NCI-H460 (cell line): ENCODE measurements at regions not wholly inside any gene's neighbourhood (a gene's known extent, or its start where the extent isn't known, plus 50 kb on each side); places are given as distances from the start of the nearest gene placed in this dataset.
"Not testable (repeated sequence)": the region's sequence is repeated elsewhere in the genome, so short reads cannot be mapped to it uniquely, and the experiment has no call there.

ENCODE experiments used
- DNase-seq: peaks from one replicate; pipeline ENCODE4 v3.0.0-alpha.2; 2016; ENCODE audit warnings: low read depth; ENCODE audit errors: extremely low read depth

DNA sequence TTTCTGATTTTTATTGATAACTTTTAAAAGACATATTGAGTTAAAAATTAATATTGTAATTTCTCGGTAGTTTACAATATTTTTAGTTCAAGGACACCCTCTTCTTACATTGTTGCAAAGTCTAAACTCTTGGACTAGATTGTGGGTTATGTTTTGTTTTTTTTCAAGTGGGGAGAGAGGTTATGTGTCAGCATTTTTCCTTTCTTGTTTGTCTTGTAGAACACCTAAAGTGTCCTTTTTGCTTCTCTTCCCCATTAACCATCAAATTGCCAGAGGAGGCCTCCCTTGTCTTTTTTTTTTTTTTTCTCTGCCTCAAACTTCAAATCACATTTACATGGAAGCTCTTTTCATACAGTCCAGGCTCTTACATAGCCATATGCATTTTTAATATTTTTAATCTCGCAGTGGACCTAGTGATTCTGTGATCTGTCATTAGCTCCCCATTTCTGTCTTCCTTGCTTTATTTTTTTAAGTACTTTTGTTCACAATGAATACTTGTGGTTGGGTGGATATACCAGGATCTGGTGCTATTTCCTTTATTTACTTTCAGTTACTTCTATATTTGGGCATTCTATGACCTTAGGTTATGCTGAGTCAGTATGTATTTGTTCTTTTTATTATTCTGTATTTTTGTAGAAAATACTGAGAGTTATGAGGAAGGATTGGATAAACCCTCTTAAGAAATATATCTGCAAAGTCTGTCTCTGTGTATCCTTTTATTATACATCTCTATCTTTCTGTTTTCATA is 2280.6 kb upstream of the ACO1 start:
- no peak for DNase-seq

DNA sequence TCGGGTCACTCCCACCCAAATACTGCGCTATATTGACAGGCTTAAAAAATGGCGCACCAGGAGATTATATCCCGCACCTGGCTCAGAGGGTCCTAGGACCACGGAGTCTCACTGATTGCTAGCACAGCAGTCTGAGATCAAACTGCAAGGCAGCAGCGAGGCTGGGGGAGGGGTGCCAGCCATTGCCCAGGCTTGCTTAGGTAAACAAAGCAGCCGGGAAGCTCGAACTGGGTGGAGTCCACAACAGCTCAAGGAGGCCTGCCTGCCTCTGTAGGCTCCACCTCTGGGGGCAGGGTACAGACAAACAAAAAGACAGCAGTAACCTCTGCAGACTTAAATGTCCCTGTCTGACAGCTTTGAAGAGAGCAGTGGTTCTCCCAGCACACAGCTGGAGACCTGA is 2277.3 kb upstream of the ACO1 start:
- DNase-seq = not testable (repeated sequence)

DNA sequence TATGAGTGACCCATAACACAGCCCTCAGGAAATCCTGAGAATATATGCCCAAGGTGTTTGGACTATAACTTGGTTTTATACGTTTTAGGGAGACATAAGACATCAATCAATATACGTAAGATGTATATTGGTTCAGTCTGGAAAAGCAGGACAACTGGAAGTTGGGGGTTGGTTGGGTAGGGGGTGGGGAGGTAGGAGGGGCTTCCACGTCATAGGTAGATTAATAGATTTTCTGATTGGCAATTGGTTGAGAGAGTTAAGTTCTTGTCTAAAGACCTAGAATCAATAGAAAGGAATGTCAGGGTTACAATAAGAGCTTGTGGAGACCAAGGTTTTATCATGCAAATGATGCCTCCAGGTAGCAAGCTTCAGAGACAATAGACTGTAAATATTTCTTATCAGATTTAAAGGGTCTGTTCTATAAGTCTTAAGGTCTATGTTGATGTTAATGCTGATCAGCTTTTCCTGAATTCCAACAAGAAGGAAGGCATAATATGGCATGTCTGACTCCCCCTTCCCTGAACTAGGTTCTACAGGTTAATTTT is 2267.7 kb upstream of the ACO1 start:
- no peak for DNase-seq

DNA sequence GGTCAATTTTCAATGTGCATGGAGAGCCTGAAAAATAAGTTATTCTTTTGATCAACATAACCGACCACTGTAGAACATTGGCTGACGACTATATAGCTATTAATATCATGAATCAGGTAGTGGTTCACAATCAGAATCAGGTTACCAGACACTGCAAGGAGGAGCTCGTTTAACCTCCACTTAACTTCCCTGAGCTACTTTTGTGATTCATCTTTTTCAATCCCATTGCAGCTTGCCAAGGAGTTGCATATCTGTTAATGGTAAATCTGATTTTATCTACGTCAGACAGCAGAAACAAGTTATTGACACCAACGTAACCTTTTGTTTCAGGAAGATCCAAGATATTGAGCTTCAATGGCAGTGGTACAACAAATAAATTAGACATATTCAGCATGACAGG is 2263.8 kb upstream of the ACO1 start:
- DNase-seq = no peak

DNA sequence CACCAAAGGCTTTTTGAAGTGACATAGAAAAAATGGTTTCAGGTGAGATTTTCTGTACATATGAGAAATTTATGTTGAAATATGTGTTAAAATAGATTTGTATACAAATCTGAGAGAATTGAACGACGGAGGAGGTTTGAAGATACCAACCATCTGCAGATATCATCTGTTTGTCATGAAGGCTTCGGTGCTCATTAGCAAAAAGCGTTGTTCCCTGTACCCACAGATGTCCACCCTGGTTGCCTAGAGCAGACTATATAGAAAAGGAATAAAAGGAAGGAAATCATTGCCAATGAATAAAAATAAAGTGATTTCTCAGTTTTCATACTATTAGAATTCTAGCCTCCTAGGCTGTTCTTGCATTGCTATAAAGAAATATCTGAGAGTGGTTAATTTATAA is 2262.8 kb upstream of the ACO1 start:
- DNase-seq = no peak

DNA sequence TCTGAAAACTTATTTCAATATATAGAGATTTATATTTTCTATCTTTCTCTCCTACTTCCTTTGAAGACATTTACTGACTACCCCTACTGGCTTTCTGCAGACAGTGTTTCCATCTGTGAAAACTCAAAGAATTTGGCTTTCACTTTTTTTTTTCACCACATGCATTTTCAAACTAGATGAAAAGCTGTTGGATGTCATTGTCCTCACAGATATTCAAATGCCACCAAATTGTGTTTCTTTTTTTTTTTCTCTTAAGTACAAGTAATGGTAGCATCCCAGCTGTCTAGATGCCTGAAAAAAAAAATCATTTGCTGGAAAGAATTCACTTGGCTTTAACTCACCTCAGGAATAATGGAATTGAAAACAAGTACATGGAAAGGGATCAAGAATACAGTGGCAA is 2258.6 kb upstream of the ACO1 start:
- no peak for DNase-seq

DNA sequence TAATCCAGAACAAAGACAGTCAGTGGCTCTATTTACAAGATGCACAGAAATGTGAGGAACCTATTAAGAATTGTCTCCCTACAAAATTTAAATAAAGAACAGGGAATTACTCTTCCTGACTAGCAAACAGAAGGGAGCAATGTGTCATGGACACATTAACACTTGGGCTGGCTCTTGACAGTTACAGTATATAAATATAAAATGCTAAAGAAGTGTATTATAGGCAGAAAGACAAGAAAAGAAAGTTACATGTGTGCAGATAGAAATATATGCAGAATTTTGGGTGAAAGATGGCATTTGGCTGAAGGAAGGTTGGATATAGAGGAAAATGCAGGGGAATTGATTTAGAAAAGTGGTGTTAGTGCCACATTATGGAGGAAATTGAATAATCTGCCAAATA is 2257.1 kb upstream of the ACO1 start:
- no peak for DNase-seq

DNA sequence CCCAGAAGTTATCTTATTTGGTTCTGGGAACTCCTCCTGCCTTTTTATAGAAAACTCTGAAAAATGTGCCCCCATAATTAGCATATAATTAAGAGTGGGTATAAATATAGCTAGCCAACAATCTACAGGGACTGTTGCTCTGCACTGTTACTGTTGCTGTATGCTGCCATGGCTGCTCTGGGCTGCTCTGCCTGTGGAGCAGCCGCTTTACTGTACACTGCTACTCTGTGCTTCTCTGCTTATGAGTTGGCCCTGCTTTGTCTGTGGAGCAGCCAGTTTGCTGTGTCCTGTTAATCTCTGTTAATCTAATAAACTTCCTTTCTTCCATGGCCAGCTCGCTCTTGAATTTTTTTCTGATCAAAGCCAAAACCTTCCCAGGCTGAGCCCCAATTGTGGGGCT is 2244.0 kb upstream of the ACO1 start:
- DNase-seq = no peak

DNA sequence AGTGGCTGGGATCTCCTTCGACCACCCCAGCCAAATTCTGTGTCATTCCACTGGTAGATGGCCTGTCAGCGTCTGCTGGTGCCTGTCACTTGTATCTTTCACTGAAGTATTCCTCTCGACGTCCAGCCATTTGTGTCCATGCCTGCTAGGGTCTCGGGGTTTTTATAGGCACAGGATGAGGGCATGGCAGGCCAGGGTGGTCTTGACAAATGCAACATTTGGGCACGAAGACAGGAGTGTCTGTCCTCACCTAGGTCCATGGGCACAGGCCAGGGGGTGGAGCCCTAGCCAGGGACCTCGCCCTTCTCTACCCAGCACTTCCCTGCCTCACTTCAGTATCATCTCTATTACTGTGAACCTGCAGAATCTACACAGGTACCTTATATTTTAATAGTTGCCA is 2223.9 kb upstream of the ACO1 start:
- no peak for DNase-seq

DNA sequence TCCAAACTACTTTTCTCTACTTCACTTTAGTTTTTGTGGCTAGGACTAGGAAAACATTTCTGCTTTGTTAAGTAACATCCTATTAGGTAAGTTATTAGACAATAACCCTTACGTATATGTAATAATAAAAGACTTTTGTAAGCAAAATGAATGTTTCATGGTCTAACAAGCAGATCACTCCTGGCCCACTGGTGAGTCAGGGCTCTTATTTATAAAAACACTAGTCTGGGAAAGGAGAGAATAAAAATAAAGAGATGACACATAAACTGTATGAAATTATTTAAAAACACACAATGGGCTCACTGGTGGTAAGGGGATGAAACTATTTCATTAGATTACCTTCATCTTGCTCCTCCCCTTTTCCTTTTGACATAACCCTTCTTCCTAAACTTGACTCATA is 2212.2 kb upstream of the ACO1 start:
- DNase-seq = no peak

DNA sequence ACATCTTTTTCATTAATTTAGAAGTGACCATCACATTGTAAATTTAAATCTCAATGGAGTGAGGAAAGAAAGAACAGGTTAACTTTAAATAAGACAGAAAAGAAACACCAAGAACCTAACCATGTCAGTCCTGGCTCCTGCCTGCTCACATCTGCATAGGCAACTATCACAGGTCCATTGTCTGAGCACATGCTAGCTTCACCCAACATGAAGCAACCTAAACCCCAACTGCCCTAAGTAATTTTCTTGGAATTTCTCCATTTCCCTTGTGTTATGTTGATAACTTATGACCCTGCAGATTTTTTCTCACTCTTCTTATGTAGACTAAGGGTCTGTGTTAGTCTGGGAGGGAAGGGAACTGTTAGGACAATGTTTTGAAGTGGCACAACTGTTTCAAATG is 2205.8 kb upstream of the ACO1 start:
- DNase-seq = no peak

DNA sequence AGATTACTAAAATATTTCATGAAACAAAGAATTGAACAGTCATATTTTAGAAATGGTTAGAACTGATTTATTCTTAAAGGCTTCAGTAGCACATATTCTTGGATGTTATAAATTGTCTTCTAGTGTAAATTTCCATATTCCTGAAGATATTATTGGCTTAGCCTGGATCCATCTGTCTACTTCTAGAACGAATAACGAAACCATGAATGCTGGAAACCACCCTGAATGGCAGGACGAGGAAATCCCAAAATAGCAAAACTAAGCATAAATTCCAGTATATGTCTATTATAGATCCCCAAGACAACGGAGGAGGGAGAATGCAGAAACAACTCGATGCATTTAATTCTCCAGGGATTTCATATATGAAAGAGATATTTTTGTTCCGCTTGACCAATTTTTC is 2191.0 kb upstream of the ACO1 start:
- no peak for DNase-seq

DNA sequence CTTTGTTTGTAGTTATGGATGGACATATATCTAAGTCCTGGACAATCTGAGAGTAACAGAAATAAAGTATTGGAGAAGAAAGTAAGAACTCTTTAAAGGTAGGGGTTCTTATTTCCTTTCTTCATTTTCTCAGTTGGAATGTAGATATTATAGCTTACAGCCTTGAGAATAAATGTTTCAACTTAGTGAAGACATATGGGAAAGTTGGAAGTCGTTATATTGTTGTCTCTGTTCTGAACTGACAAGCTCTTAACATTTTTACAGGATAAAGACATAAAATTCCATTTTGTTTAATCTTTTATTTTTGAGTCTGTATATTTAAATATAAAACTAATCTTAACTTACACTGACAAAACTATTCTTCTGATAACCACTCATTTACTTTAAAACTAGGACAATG is 2187.5 kb upstream of the ACO1 start:
- no peak for DNase-seq

DNA sequence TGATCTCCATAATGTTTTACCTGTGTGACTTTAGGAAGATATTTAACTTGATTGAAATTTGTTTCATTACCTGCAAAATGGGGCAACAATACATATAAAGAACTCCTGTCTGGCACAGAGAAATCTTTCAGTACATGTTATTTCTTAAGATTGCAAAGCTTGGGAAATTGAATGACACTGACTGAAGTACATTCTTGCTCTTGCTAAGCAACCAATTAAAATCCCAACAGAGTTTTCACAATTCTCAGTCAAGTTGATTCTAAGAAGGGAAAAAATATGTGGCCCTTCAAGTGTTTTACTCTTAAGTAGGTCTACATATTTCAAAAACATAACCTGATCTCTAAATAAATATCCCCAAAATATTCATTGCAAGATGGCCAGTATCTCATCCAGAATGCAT is 2187.0 kb upstream of the ACO1 start:
- no peak for DNase-seq

DNA sequence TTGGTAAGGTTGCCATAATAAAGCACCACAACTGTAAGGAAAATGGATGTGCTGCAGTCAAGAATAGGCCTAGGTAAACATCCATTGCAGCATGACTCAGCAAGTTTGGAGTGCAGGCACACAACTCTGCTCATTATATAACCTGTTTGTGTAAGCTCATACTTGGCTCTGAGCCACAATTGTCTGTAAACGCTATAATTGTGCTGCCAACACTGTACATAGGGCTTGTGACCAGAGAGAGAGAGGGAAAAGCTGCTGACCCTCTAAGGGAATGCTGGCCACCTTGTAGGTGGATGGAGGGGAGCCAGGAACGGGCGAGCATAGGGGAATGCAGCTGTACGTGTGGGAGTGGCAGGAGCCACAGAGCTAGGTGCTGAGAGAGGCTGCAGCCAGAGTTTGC is 2186.5 kb upstream of the ACO1 start:
- no peak for DNase-seq

DNA sequence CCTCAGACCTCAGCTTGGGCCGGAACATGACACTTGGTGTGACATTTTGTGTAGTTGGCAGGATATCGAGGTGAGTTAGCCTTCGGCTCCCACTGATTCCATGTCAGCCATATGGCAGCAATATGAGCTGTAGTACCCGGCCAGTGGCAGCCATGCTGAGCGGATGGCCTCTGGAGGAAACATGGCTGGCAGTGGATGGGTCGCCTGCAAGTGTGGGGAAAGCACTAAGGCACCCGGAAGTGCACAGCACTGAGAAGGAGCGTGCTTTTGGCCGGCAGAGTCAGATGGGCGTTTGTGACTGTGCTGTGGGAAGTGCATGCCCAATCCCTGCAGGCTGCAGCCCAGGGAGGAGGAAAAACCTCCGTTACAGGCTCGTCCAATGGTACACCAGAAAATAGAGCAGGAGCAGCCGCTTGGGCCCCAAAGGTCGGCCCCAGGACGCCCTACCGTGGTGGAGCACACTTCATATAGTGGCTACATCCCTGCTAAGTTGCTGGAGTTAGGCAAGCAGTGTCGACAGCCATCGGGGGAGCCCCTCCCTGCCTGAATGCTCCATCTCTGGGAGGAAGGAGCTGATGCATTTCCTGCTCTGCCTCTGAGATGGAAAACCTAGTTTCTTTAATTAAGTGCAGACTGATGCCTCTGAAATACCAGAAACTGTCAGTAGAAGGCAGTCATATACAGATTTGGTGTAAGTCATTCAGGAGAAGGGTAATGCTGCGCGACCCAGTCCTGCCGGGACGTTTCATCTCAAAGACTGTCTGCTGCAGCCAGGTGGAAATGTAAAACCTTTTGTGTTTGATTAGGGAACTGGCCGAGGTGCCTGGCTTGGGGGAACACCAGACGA is 2185.8 kb upstream of the ACO1 start:
- no peak for DNase-seq

DNA sequence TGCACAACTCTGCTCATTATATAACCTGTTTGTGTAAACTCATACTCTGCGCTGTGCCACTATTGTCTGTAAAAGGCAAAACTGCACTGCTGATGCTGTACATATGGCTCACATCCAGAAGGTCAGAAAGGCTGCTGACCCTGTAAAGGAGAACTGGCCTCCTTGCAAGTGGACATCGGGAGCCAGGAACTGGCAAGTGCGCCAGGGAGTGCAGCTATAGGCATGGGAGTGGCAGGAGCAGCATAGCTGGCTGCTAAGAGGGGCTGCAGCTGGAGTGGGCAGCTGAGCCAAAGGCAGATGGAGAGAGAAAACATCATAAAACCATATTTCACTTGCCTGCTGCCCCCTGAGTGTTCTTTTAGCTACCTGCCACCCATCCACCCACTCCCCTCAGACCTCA is 2183.4 kb upstream of the ACO1 start:
- no peak for DNase-seq

DNA sequence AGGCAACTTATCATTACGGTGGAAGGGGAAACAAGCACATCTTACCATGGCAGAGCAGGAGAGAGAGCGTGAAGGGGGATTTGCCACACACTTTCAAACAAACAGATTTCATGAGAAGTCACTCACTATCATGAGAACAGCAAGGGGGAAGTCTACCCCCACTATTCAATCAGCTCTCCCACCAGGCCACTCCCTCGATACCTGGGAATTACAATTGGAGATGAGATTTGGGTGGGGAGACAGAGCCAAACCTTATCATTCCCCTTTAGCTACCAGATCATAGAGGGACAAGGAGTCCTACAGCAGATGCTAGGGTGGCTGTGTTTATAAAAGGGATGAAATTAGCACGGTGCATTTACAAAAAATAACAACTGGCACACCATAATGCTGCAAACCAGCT is 2149.4 kb upstream of the ACO1 start:
- DNase-seq = no peak

DNA sequence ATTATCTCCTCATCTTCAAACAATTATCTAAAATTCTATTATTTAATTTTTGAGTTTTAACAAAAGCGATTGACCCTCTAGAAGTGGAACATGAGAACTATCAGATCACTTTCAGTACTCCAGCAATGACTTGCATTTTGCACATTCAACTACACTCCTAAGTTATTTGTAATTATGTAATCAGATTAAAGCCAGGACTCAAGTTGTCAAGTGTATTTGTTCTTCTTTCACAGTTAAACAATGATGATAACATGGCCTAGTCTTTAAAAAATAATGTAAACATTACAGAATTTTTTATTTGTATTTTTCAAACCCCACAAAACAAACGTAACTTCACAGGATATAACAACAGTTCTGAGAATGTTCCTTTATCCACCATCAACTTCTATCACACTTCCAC is 2148.9 kb upstream of the ACO1 start:
- DNase-seq = no peak

DNA sequence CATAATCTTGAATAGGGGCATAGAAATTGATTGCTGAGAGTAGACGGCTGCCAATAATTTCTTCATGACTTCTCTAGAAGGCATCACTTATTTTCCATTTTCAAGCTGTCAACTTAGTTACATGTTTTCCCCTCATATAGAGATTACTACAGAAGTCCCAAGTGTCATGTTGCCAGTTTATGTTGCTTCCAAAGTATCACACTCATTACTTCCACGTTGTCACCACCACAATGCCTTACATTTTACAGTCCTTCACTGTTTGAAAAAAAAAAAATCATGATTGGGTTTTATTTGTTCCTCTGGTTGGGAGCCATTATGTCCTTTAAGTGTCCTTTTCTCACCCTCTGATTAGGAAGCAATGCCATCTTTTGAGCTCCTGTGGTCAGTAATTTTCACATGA is 2144.6 kb upstream of the ACO1 start:
- no peak for DNase-seq

DNA sequence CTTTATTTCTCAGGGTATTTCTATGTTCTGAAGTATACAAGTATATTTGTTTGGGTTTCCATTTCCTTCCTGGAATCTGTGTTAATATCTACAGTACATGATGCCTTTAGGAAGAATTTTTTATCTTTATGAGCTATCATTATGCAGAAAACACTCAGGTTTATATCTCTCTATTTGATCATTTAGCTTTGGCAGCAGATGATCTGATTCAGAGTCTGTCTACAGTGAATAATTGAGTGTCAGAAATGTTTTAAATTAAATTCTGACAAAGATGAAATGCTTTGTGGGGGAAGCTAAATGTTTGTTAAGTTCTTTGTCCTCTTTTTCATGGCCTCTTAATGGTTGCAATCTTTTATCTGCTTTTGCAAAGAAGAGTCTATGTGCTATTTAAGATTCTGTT is 2141.0 kb upstream of the ACO1 start:
- no peak for DNase-seq

DNA sequence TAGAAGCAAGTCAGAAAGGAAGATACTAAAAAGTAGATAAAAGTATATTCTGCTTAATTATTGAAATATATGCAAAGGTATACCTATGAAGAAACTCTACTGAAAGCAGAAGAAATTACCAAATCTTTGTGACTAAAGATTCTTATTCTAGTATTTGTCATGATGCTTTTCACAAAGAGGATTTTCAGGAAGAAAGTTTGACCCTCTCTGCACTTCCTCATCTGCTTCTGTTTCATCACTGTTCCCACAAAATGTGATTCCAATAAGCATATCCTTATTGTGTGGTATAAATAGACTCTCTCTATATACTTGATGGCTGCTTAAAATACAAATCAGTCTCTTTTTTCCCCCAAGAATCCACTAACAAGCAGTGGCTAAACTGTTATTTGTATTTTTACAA is 2139.6 kb upstream of the ACO1 start:
- no peak for DNase-seq
